ENCODE measurements at regions not wholly inside any gene's neighbourhood (a gene's known extent, or its start where the extent isn't known, plus 50 kb on each side); places are given as distances from the start of the nearest gene placed in this dataset.

DNA sequence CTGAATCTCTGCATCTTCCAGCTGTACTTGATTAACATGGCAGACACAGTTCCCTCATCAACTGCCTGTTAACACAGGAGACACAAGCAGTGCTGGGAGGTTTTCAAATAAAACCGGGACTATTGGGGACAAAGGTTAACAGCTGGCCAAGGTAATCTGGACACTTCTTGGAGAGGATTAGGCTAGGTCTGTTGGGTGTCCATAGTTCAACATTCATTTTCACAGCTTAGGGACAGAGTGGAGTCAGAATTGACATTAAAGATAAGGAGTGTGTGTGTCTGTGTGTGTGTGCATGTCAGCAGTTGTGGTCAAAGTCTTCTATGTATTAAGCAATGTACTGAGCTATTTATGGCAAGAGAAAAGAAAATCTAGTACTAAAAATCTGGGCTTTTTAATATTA lies 216.2 kb downstream of the MED10 start:
- Mint-ChIP-seq H3K9me3 (ENCODE audit: unreplicated experiment) (peaks cover 7% of the 10 kb centered on the region), H3K36me3 (ENCODE audit: unreplicated experiment) (no peaks in the 10 kb centered on the region), H3K27ac (ENCODE audit: unreplicated experiment) (no peak overlapping the region), H3K4me1 (ENCODE audit: low read depth, unreplicated experiment) (peaks cover 19% of the 10 kb centered on the region), H3K4me3 (ENCODE audit: unreplicated experiment) (no peak overlapping the region), H3K27me3 (ENCODE audit: unreplicated experiment) (no peaks in the 10 kb centered on the region)
- TF ChIP-seq, protein P1, sequence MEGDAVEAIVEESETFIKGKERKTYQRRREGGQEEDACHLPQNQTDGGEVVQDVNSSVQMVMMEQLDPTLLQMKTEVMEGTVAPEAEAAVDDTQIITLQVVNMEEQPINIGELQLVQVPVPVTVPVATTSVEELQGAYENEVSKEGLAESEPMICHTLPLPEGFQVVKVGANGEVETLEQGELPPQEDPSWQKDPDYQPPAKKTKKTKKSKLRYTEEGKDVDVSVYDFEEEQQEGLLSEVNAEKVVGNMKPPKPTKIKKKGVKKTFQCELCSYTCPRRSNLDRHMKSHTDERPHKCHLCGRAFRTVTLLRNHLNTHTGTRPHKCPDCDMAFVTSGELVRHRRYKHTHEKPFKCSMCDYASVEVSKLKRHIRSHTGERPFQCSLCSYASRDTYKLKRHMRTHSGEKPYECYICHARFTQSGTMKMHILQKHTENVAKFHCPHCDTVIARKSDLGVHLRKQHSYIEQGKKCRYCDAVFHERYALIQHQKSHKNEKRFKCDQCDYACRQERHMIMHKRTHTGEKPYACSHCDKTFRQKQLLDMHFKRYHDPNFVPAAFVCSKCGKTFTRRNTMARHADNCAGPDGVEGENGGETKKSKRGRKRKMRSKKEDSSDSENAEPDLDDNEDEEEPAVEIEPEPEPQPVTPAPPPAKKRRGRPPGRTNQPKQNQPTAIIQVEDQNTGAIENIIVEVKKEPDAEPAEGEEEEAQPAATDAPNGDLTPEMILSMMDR (IDR thresholded peaks at IDR 0.05; ENCODE audit: partially characterized antibody, unreplicated experiment): no peak
- DNase-seq: no peak

DNA sequence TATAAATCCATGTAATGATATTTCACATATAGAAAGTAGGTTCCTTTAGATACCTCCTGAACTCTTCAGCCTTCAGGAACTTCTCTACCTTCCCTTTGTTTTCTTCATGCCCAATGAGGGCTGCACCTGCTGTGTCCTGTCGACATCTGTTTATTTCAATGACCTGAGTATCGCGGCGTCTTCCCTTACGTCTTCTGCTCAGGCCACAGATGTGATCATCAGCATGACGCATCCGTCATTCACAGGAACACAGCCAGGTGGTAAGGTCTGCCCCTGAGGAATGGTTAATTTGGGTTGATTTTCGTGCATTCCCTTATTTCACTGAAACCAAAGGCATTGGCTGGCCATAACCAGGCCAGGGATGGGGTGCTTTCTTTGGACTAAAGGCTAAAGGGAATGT lies 217.1 kb downstream of the MED10 start:
- peaks cover 19% of the 10 kb centered on the region for H3K4me1 Mint-ChIP-seq (ENCODE audit: low read depth, unreplicated experiment)
- no peak for DNase-seq
- peak overlapping the region; percentile 6 for H3K27ac Mint-ChIP-seq (ENCODE audit: unreplicated experiment)
- H3K4me3 Mint-ChIP-seq (ENCODE audit: unreplicated experiment): no peak overlapping the region
- H3K27me3 Mint-ChIP-seq (ENCODE audit: unreplicated experiment): no peaks in the 10 kb centered on the region
- TF ChIP-seq, protein P1 (IDR thresholded peaks at IDR 0.05; ENCODE audit: partially characterized antibody, unreplicated experiment): no peak
- H3K36me3 Mint-ChIP-seq (ENCODE audit: unreplicated experiment): no peaks in the 10 kb centered on the region
- peaks cover 7% of the 10 kb centered on the region for H3K9me3 Mint-ChIP-seq (ENCODE audit: unreplicated experiment)

DNA sequence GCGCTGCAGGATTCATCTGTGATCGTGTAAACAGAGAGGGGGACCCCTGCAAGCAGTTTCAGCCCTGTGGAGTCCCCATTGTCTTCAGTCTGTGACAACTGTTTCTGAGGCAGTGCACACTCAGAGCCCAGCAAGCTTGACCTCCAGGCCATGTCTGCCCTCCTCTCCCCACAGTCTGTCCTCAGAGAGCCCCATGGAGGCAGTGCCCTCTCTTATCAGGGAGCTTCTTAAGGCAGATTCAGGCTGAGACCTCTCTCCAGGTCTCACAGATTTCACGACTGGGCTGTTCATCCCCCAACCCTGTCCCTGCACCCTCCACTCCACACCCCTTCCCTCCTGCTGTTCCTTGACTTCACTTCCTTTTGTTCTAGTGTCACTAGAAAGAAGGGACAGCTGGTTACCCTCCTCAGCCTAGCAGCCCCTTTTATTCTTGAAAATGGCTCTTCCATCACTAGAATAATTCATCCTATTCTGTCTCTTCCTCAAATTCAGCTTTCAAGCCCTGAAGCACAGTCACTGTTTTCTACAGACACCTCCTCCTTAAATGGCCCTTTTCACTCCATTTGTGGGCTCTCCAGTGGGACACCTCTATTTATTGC lies 218.4 kb downstream of the MED10 start:
- peak overlapping the region; percentile 67 for H3K27ac Mint-ChIP-seq (ENCODE audit: unreplicated experiment)
- peaks cover 7% of the 10 kb centered on the region for H3K9me3 Mint-ChIP-seq (ENCODE audit: unreplicated experiment)
- no peaks in the 10 kb centered on the region for H3K27me3 Mint-ChIP-seq (ENCODE audit: unreplicated experiment)
- DNase-seq: no peak
- TF ChIP-seq, protein P1 (IDR thresholded peaks at IDR 0.05; ENCODE audit: partially characterized antibody, unreplicated experiment): no peak
- H3K4me1 Mint-ChIP-seq (ENCODE audit: low read depth, unreplicated experiment): peaks cover 19% of the 10 kb centered on the region
- no peaks in the 10 kb centered on the region for H3K36me3 Mint-ChIP-seq (ENCODE audit: unreplicated experiment)
- H3K4me3 Mint-ChIP-seq (ENCODE audit: unreplicated experiment): peak overlapping the region; percentile 56

DNA sequence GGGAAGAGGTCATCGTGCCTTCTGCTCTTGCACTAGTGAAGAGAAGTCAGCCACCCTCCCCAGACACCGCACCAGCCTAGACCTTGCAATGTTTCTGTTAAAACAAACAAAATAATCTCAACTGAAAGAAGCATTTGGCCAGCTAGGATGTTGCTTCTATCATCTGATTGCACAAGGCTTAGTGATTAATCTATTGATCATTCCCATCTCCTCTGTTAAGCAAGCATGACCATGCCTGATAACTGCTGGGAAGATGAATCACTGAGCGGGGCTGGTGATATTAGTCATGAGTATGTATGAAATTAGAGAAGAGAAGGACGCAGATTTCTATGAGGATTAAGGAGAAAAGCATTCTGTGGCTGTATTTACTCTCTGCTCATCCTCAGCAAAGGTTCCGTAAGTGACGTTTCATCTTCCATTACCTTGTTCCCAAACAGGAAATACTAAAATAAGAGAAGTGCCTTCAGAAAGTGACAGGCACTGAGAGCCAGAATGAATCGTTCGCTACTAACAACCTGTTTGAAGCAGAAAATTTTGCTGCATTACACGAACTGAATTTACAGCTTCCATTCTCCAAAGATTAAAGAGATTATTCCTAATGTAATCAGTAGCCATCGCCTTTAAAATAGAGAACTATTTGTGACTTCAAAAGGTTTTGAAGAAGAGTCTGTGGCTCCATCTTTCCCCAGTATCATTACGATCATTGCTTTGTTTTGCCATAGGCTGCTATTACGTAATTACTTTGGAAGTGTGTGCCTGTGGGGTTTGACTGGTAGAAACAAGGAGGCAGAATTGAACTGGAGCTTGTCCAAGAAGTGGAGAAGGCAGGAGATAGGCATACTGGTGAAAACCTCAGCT lies 219.1 kb downstream of the MED10 start:
- peaks cover 5% of the 10 kb centered on the region for H3K9me3 Mint-ChIP-seq (ENCODE audit: unreplicated experiment)
- peak overlapping the region; percentile 28 for H3K4me3 Mint-ChIP-seq (ENCODE audit: unreplicated experiment)
- H3K27ac Mint-ChIP-seq (ENCODE audit: unreplicated experiment): peak overlapping the region; percentile 67
- H3K36me3 Mint-ChIP-seq (ENCODE audit: unreplicated experiment): no peaks in the 10 kb centered on the region
- peaks cover 19% of the 10 kb centered on the region for H3K4me1 Mint-ChIP-seq (ENCODE audit: low read depth, unreplicated experiment)
- TF ChIP-seq, protein P1 (IDR thresholded peaks at IDR 0.05; ENCODE audit: partially characterized antibody, unreplicated experiment): no peak
- DNase-seq: no peak
- no peaks in the 10 kb centered on the region for H3K27me3 Mint-ChIP-seq (ENCODE audit: unreplicated experiment)

DNA sequence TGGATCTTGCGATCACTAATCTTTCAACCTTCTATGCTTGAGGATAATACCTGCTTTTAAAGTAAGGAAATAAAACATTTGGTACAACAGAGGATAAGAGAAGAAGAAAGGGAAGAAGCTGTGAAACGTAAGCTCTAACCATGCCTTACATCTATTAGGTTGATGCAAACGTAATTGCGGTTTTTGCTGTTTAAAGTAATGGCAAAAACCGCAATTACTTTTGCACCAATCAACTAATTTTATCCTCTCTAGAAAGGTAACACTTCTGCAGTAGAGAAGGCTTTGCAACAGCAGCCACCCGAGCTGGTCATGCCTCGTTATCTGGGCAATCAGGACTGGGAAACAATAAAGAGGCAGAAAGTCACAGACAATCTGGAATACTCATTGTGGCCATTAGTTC lies 224.1 kb downstream of the MED10 start:
- TF ChIP-seq, protein P1 (IDR thresholded peaks at IDR 0.05; ENCODE audit: partially characterized antibody, unreplicated experiment): no peak
- Mint-ChIP-seq H3K27me3 (ENCODE audit: unreplicated experiment) (no peaks in the 10 kb centered on the region), H3K4me3 (ENCODE audit: unreplicated experiment) (no peak overlapping the region), H3K4me1 (ENCODE audit: low read depth, unreplicated experiment) (peaks cover under 1% of the 10 kb centered on the region), H3K9me3 (ENCODE audit: unreplicated experiment) (peaks cover 3% of the 10 kb centered on the region), H3K36me3 (ENCODE audit: unreplicated experiment) (no peaks in the 10 kb centered on the region), H3K27ac (ENCODE audit: unreplicated experiment) (no peak overlapping the region)
- DNase-seq: no peak

Data from glutamatergic neuron (in vitro differentiated cells).